Activated CD4-positive, alpha-beta memory T cell treated with anti-CD3 and anti-CD28 coated beads, Interleukin-2, amount 10 ng/mL, durations not matched to agents 7 days and 5 days (primary cell): ENCODE measurements at regions not wholly inside any gene's neighbourhood (a gene's known extent, or its start where the extent isn't known, plus 50 kb on each side); places are given as distances from the start of the nearest gene placed in this dataset.
A peak's percentile ranks its signal among the peaks of the same experiment; 100 is the strongest.

Experiments
- CTCF ChIA-PET: fragments of 350-600 bp; sonication (Branson Sonifier 250); formaldehyde crosslinking; loops from one replicate; lab custom pipeline; 2021; ENCODE audit warnings: antibody characterized with exemption, inconsistent platforms; lab: Charles Lee
- POLR2A ChIA-PET: fragments of 350-600 bp; sonication (Branson Sonifier 250); formaldehyde crosslinking; loops from one replicate; lab custom pipeline; 2021; ENCODE audit warnings: antibody characterized with exemption; lab: Charles Lee
- DNase-seq: peaks from one replicate; pipeline ENCODE4 v3.0.0-alpha.2; 2020
- H3K27ac Mint-ChIP-seq: one replicate; pipeline ENCODE4 v1.8.0; 2021; ENCODE audit warnings: mild to moderate bottlenecking, mixed read lengths
- H3K27me3 Mint-ChIP-seq: one replicate; pipeline ENCODE4 v1.8.0; 2021; ENCODE audit warnings: mixed read lengths
- H3K36me3 Mint-ChIP-seq: one replicate; pipeline ENCODE4 v1.8.0; 2021; ENCODE audit warnings: low read depth, mixed read lengths
- H3K4me1 Mint-ChIP-seq: one replicate; pipeline ENCODE4 v1.8.0; 2021; ENCODE audit warnings: mixed read lengths
- H3K4me3 Mint-ChIP-seq: one replicate; pipeline ENCODE4 v1.8.0; 2021; ENCODE audit warnings: mild to moderate bottlenecking, mixed read lengths
- H3K9me3 Mint-ChIP-seq: one replicate; pipeline ENCODE4 v1.8.0; 2021; ENCODE audit warnings: mixed read lengths

DNA sequence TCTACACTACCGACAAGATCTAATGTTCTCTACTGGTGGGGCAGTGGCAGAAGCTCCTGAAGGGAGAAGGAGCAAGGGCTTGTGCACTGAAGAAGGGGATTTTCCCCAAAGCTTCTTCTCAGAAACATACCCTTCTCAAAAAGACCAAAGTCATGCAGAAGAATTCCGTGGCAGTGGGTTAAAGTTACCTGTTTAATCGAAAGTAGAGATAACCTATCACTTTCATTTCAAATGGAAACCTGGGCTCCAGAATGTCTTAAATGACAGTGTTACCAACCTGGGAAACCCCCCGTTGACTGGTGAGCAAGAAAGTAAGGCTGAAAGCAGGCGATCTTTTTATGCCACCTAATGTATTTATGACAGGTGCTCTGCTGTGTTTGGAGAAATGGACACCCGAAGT is 92.5 kb upstream of the TEX13D start:
- H3K27ac Mint-ChIP-seq: no peak overlapping the region
- no peaks in the 10 kb centered on the region for H3K36me3 Mint-ChIP-seq
- ChIA-PET POLR2A (interaction anchor here (0.8 kb wide), 1 partner anchor 28 kb away, joined by 3 read pairs; no protein-coding TSS in a partner anchor), CTCF (interaction anchor here (2.1 kb wide), 1 partner anchor 22 kb away, joined by 6 read pairs; no protein-coding TSS in a partner anchor)
- peak; percentile 31 for DNase-seq
- peaks cover 5% of the 10 kb centered on the region for H3K27me3 Mint-ChIP-seq
- no peaks in the 10 kb centered on the region for H3K9me3 Mint-ChIP-seq
- H3K4me3 Mint-ChIP-seq: peak overlapping the region; percentile 46
- H3K4me1 Mint-ChIP-seq: peaks cover 33% of the 10 kb centered on the region

DNA sequence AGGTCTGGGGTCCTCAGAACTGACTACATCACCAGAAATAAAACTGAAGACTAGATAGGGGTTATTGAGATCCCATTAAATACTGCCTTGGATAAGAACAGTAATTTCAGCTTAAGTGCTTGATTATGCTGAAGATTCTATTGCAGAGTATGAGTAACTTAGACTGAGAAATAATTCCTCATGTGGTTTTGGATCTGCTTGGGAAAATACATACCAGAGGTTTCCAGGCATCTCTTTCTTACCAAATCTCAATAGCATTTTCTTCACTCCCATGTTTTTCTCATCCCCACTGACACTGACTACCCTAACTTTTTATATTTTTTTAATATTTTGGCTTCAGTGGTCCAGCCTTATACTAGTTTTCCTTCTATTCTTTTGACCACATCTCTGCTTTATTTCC is 92.0 kb upstream of the TEX13D start:
- peak overlapping the region; percentile 46 for H3K4me3 Mint-ChIP-seq
- POLR2A ChIA-PET: interaction anchor here (0.8 kb wide), 1 partner anchor 28 kb away, joined by 3 read pairs; no protein-coding TSS in a partner anchor
- CTCF ChIA-PET: no interaction called here

DNA sequence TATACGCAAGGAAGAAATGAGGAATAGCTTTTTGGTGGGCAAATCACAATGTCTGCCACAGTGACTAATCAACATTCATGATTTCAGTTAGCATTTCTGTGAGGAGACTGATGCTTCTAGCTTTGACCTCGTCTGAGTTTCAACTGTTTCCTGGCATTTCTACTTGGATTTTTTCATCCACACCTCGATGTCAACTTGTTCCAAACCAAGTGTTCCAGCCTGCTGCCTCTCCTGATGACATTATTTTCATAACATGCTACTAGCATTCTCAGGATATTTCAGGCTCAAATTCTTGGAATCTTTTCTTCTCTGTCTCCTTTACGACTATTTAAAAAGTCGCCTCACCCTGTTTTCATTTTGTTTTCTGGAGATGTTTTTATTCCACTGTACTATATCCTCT is 90.3 kb upstream of the TEX13D start:
- ChIA-PET POLR2A (no interaction called here), CTCF (no interaction called here)
- peaks cover 31% of the 10 kb centered on the region for H3K4me1 Mint-ChIP-seq
- peaks cover 5% of the 10 kb centered on the region for H3K27me3 Mint-ChIP-seq
- no peaks in the 10 kb centered on the region for H3K9me3 Mint-ChIP-seq
- H3K4me3 Mint-ChIP-seq: no peak overlapping the region
- no peaks in the 10 kb centered on the region for H3K36me3 Mint-ChIP-seq
- DNase-seq: no peak
- no peak overlapping the region for H3K27ac Mint-ChIP-seq

More for the DNA sequence above, 92.0 kb upstream of the TEX13D start:
- Mint-ChIP-seq H3K36me3 (no peaks in the 10 kb centered on the region), H3K4me1 (peaks cover 33% of the 10 kb centered on the region), H3K27ac (no peak overlapping the region), H3K9me3 (no peaks in the 10 kb centered on the region), H3K27me3 (peaks cover 5% of the 10 kb centered on the region)
- no peak for DNase-seq

DNA sequence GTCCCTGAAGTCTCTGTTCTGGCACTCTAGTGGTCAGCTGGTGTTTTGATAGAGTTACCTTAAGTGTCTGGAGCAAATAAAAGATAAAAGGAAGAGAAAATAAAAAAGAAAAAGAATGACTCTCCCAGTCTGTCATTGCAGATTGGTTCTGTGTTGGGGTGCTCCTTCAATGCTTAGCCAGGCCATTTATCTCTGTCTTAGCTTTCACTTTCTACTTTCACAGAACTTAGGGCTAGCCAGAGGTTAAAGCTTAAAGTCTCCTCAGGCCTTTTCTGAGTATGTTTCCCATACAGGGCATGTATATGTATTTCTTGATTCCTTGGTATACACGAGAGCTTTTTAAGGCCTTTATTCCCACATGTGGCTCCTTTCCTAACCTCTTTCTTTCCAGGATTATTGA is 83.1 kb upstream of the TEX13D start:
- no peak overlapping the region for H3K4me3 Mint-ChIP-seq
- no peaks in the 10 kb centered on the region for H3K27me3 Mint-ChIP-seq
- H3K9me3 Mint-ChIP-seq: peaks cover 11% of the 10 kb centered on the region
- no peak for DNase-seq
- H3K27ac Mint-ChIP-seq: no peak overlapping the region
- CTCF ChIA-PET: interaction anchor here (1.1 kb wide), 1 partner anchor 148 kb away, joined by 3 read pairs; no protein-coding TSS in a partner anchor
- POLR2A ChIA-PET: no interaction called here
- H3K36me3 Mint-ChIP-seq: peaks cover 4% of the 10 kb centered on the region
- peaks cover 11% of the 10 kb centered on the region for H3K4me1 Mint-ChIP-seq

DNA sequence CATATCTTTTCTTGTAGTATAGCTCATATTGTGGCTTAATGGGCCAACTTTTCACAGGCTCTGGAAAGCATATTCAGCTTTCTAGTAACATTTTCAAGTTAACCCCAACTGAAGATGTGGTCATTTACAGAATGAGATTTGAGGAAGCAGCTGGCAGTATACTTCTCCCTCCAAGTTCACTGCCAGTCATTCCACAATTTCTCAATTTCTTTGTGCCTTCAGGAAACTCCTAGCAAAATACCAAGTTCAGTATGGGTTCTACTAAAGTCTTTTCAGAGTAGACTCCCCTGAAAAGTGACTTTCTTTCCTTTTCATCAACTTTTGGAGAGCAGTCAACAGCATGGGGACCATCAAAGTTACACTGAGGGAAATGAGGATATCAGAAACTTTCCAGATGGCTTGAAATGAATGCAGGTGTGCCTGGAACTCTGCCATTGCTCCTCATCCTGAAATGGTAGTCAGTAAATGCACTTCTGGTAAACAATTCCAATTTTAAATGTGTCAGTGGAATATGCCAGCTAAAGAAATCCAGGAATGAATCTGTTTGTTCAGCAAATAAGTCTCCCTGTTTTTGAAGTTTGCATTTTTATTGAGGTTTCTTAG is 81.5 kb upstream of the TEX13D start:
- POLR2A ChIA-PET: no interaction called here
- no peaks in the 10 kb centered on the region for H3K27me3 Mint-ChIP-seq
- no peak overlapping the region for H3K27ac Mint-ChIP-seq

DNA sequence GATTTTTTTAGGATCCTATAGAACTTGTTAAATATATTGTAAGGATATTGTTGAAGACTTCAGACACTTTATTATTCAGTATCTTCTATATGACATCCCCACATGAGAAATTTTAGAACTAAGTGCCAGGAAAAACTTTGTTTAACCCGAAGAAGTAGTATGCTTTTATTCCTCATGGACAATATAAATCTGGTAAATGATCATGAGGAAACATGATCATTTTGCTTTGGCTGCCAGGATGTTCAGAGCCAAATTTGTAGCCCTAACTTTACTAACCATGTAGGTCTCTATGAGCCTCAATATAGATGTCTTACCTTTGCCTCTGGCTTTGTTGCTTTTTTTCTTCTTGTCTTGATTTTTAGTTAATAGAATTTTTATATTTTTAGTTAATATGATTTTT is 77.8 kb upstream of the TEX13D start:
- Mint-ChIP-seq H3K27ac (no peak overlapping the region), H3K4me3 (no peak overlapping the region), H3K36me3 (no peaks in the 10 kb centered on the region), H3K27me3 (no peaks in the 10 kb centered on the region), H3K4me1 (peaks cover under 1% of the 10 kb centered on the region), H3K9me3 (peaks cover 2% of the 10 kb centered on the region)
- no peak for DNase-seq
- CTCF ChIA-PET: no interaction called here
- POLR2A ChIA-PET: no interaction called here

More for the DNA sequence above, 81.5 kb upstream of the TEX13D start:
- CTCF ChIA-PET: no interaction called here
- Mint-ChIP-seq H3K9me3 (peaks cover 11% of the 10 kb centered on the region), H3K4me3 (no peak overlapping the region), H3K4me1 (peaks cover 11% of the 10 kb centered on the region), H3K36me3 (peaks cover 4% of the 10 kb centered on the region)
- no peak for DNase-seq

DNA sequence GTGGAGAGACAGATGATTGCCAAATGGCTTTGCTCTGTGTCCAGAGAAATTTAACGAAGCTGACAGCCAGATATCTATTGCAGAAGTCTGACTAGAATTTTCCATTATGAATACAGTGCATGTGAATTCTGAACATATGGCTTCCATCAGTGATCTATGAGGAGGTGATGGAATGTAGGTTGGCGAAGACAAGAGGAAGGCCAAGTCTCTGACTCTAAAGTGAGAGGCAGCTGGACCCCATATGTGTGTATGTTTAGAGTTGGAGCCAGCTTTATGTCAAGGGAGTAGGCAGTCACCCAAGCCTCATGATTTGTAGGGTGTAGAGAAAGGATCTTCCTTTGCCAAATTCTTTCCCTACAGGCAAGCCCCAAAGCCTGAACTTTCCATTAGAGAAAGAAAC is 76.2 kb upstream of the TEX13D start:
- DNase-seq: no peak
- H3K27ac Mint-ChIP-seq: no peak overlapping the region
- POLR2A ChIA-PET: no interaction called here
- CTCF ChIA-PET: no interaction called here
- H3K9me3 Mint-ChIP-seq: peaks cover 2% of the 10 kb centered on the region
- H3K27me3 Mint-ChIP-seq: no peaks in the 10 kb centered on the region
- no peaks in the 10 kb centered on the region for H3K36me3 Mint-ChIP-seq
- H3K4me3 Mint-ChIP-seq: no peak overlapping the region
- no peaks in the 10 kb centered on the region for H3K4me1 Mint-ChIP-seq

DNA sequence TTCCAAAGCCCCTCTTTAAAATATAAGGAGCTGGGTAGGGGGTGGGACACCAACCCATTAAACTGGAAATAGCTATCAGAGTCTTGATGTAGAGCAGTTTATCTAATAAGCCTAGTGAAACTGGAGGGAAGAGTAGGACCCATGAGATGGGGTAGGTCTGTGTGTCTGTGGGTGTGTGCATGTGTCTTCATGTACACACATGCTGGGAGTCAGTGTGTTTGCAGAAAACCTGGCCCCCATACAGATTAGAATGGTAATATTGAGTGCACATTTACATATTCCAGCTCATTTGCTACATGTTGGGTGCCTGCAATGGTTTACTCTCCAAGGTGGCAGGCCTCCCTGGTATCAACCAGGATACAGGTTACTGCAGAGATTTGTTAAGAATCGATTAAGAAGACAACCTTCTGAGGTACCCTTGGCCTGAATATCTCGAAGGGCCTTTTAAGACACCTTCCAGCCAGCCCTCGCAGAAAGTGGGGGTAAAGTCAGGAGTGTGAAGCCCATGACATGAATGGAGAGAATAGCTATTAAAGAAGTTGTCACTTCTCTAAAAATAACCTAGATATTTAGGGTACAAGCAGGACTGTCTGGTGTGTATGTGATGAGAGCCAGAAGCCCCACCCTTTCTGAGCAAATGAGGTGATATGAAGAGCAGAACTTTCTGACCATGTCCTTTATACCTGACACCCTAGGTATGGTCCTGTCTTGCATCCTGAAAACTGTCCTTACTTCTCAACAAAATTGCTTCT is 75.7 kb upstream of the TEX13D start:
- H3K9me3 Mint-ChIP-seq: peaks cover 2% of the 10 kb centered on the region
- CTCF ChIA-PET: no interaction called here
- no peak overlapping the region for H3K27ac Mint-ChIP-seq
- H3K27me3 Mint-ChIP-seq: no peaks in the 10 kb centered on the region
- POLR2A ChIA-PET: no interaction called here
- no peaks in the 10 kb centered on the region for H3K4me1 Mint-ChIP-seq
- H3K4me3 Mint-ChIP-seq: no peak overlapping the region
- no peak for DNase-seq
- H3K36me3 Mint-ChIP-seq: no peaks in the 10 kb centered on the region

DNA sequence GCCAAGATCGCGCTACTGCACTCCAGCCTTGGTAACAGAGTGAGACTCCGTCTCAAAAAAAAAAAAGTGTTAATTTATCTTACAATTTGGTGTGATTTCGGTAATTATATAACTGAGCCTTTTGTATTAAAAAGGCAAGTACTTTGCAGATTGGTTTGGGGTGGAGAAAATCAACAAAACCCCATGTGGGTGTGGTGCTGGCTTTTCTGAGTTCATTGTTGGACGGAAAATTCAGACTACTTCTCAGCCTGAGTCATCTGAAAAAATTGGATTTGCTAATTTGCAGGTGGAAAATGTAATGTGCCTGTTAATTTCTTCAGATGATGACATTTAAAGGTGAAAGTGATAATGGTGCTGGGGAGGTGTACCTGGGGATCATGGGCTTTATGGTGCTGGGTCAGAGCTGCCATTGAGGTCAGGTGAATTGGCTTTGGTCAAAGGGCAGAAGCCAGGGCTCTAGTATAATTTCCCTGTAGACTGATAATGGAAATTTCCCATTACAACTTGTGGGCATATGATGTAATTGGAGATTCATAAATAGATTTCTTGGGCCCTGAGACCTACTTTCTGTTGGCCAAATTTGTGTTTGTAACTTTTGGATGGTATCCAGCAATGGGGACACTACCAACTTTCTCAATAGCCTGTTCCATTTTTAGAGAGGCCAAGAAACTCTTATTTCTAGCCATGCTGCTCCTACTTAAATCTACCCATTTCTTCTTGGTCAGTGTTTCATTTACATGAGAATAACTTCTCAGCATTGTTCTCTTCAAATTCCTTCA is 74.3 kb upstream of the TEX13D start:
- H3K27ac Mint-ChIP-seq: no peak overlapping the region
- H3K9me3 Mint-ChIP-seq: no peaks in the 10 kb centered on the region
- no peaks in the 10 kb centered on the region for H3K27me3 Mint-ChIP-seq
- ChIA-PET CTCF (no interaction called here), POLR2A (no interaction called here)
- H3K4me3 Mint-ChIP-seq: no peak overlapping the region
- no peak for DNase-seq
- no peaks in the 10 kb centered on the region for H3K4me1 Mint-ChIP-seq
- no peaks in the 10 kb centered on the region for H3K36me3 Mint-ChIP-seq

DNA sequence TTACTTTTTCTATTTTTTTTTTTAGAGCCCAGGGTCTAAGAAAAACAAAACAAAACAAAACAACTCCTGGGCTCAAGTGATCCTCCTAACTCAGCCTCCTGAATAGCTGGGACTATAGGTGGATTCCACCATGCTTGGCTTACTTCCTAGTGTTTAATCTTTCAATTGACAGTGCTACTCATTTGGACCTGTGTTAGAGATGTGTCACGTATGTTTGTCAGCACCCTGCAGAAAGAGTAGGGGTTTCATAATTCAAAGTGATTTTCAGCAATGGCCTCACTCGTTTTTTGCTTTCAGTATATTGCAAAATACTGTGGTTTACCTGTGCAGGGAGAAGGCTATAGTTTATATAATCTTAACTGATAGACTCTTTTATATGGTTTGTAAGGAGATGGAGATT is 71.6 kb upstream of the TEX13D start:
- H3K4me1 Mint-ChIP-seq: peaks cover 6% of the 10 kb centered on the region
- CTCF ChIA-PET: no interaction called here
- H3K27me3 Mint-ChIP-seq: no peaks in the 10 kb centered on the region
- no peaks in the 10 kb centered on the region for H3K9me3 Mint-ChIP-seq
- H3K36me3 Mint-ChIP-seq: no peaks in the 10 kb centered on the region
- no peak for DNase-seq
- POLR2A ChIA-PET: no interaction called here
- H3K27ac Mint-ChIP-seq: no peak overlapping the region
- H3K4me3 Mint-ChIP-seq: no peak overlapping the region

DNA sequence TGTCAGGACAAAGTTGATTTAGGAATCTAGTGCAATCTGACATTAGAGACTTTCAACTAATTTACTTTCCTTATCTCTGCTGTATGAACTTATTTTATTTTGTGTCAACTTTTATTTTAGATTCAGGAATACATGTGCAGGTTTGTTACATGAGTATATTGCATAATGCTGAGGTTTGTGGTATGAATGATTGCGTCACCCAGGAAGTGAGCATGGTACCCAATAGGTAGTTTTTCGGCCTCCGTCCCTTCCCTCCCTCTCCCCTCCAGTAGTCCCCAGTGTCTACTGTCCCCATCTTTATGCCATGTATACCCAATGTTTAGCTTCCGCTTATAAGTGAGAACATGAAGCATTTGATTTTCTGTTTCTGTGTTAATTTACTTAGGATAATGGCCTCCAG is 68.7 kb upstream of the TEX13D start:
- no peak overlapping the region for H3K27ac Mint-ChIP-seq
- DNase-seq: no peak
- POLR2A ChIA-PET: no interaction called here
- H3K9me3 Mint-ChIP-seq: no peaks in the 10 kb centered on the region
- no peaks in the 10 kb centered on the region for H3K27me3 Mint-ChIP-seq
- H3K36me3 Mint-ChIP-seq: no peaks in the 10 kb centered on the region
- CTCF ChIA-PET: no interaction called here
- peaks cover 6% of the 10 kb centered on the region for H3K4me1 Mint-ChIP-seq
- no peak overlapping the region for H3K4me3 Mint-ChIP-seq

DNA sequence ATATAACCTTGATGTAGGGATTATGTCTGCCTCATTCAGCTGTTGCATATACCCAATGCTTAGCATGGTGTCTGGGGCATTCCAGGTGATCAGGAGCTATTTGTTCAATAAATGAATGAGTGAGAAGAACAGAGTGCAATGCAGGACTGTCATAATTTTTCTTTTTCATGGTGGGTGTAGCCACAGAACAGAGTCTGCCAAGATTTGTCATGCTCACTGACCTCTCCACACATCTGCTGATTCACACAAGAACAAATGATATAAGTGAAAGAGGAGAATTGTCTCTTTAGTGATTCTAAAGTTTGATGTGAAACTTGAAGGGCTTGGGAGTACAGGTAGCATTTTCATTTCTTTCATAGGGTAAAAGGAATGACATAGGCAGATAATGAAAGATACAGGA is 64.4 kb upstream of the TEX13D start:
- Mint-ChIP-seq H3K4me3 (no peak overlapping the region), H3K9me3 (no peaks in the 10 kb centered on the region), H3K36me3 (no peaks in the 10 kb centered on the region), H3K4me1 (peaks cover 6% of the 10 kb centered on the region), H3K27me3 (no peaks in the 10 kb centered on the region), H3K27ac (no peak overlapping the region)
- no peak for DNase-seq
- ChIA-PET POLR2A (no interaction called here), CTCF (no interaction called here)

DNA sequence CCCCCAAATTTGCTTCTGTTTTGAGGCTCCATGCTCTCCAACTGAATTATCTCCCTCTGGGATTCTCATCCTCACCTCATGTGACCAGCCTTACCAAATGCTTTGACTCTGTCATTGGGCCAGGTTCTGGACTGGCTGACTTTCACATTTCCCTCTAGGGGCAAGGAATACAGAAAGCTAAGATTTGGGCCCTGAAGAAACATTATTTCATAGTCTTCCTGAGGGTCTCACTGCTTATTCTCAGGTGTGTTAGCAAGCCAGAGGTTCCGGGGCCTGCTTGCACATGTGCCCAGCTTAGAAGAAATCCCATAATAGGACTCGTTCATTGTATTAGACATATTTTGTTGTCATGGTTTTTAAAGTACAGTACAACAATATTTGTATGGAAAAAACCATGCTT is 62.6 kb upstream of the TEX13D start:
- Mint-ChIP-seq H3K4me3 (no peak overlapping the region), H3K4me1 (peaks cover 2% of the 10 kb centered on the region), H3K27ac (no peak overlapping the region), H3K27me3 (no peaks in the 10 kb centered on the region), H3K36me3 (no peaks in the 10 kb centered on the region), H3K9me3 (no peaks in the 10 kb centered on the region)
- CTCF ChIA-PET: no interaction called here
- POLR2A ChIA-PET: no interaction called here
- no peak for DNase-seq
